Neural progenitor cell (in vitro differentiated cells): ENCODE measurements at regions not wholly inside any gene's neighbourhood (a gene's known extent, or its start where the extent isn't known, plus 50 kb on each side); places are given as distances from the start of the nearest gene placed in this dataset.

Experiments used
- EZH2 ChIP-seq: fragments of 200-600 bp; sonication (generic); IDR thresholded peaks from 2 replicates; pipeline ENCODE4 v1.6.1; 2017; ENCODE audit warnings: antibody characterized with exemption, mild to moderate bottlenecking, moderate library complexity
- TF ChIP-seq, protein P1 (sequence below): fragments of 200-600 bp; sonication (generic); IDR thresholded peaks from 2 replicates; pipeline ENCODE4 v1.5.1; 2017; ENCODE audit warnings: antibody characterized with exemption, mild to moderate bottlenecking

DNA sequence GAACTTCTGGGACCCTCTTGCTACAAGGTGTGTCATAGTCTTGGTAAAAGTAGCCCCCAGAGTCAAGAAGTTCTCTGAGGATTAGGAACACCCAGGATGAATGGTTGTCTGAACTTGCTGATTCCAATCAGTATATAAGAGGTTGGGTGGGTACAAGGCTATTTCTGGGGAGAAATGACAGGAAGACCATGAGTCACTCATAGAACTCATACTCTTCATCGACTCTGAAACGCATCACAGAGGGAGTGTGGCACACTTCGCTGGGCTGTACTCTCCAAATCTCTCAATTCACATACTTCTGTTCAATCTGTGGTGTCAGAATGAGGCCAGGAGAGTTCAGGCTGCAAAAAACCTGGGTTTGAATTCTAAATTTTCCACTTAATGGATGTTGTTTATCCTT is 193.2 kb upstream of the LEF1 start:
- no peak for TF ChIP-seq EZH2
- TF ChIP-seq, protein P1, sequence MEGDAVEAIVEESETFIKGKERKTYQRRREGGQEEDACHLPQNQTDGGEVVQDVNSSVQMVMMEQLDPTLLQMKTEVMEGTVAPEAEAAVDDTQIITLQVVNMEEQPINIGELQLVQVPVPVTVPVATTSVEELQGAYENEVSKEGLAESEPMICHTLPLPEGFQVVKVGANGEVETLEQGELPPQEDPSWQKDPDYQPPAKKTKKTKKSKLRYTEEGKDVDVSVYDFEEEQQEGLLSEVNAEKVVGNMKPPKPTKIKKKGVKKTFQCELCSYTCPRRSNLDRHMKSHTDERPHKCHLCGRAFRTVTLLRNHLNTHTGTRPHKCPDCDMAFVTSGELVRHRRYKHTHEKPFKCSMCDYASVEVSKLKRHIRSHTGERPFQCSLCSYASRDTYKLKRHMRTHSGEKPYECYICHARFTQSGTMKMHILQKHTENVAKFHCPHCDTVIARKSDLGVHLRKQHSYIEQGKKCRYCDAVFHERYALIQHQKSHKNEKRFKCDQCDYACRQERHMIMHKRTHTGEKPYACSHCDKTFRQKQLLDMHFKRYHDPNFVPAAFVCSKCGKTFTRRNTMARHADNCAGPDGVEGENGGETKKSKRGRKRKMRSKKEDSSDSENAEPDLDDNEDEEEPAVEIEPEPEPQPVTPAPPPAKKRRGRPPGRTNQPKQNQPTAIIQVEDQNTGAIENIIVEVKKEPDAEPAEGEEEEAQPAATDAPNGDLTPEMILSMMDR = no peak
